Vagina (tissue), 2 donors: ENCODE measurements at regions not wholly inside any gene's neighbourhood (a gene's known extent, or its start where the extent isn't known, plus 50 kb on each side); places are given as distances from the start of the nearest gene placed in this dataset.

Experiments
- DNase-seq, 2 donors: peaks; one replicate each; pipeline ENCODE4 v3.0.0-alpha.2; 2017; ENCODE audit errors: extremely low spot score in 2 of 2
- H3K27ac ChIP-seq: fragments of 200-600 bp; sonication (generic); one replicate; pipeline ENCODE4 v1.5.1; 2019
- H3K27me3 ChIP-seq: fragments of 200-600 bp; sonication (generic); one replicate; pipeline ENCODE4 v1.5.1; 2019
- H3K36me3 ChIP-seq, 2 donors: fragments of 200-600 bp; sonication (generic); one replicate each; pipeline ENCODE4 v1.5.1; 2017 to 2019
- H3K4me1 ChIP-seq: fragments of 200-600 bp; sonication (generic); one replicate; pipeline ENCODE4 v1.5.1; 2019
- H3K4me3 ChIP-seq, 2 donors: fragments of 200-600 bp; sonication (generic); 1 replicate in 1 of 2; 2 replicates in 1 of 2; pipeline ENCODE4 v1.5.1; 2016 to 2019
- H3K9me3 ChIP-seq: fragments of 200-600 bp; sonication (generic); one replicate; pipeline ENCODE4 v1.5.1; 2019
- POLR2A ChIP-seq, 2 donors: fragments of 450-650 bp; IDR thresholded peaks; one replicate each; pipeline ENCODE4 v1.6.1; 2017; ENCODE audit warnings: antibody characterized with exemption in 2 of 2, mild to moderate bottlenecking in 2 of 2, moderate library complexity in 2 of 2
- POLR2AphosphoS5 ChIP-seq, 2 donors: sonication (generic); formaldehyde crosslinking; IDR thresholded peaks; one replicate each; pipeline ENCODE4 v1.9.0; 2017; ENCODE audit warnings: antibody characterized with exemption in 2 of 2, mild to moderate bottlenecking in 2 of 2, low read depth in 1 of 2; ENCODE audit not compliant: insufficient read depth in 1 of 2
- intact Hi-C: fragments of 100-400 bp; cut with DNase I; formaldehyde crosslinking; loops from one replicate; pipeline ENCODE4 v1.15.1; 2023
- TF ChIP-seq, protein P1 (sequence below), 3 experiments: fragments of 450-650 bp in 2 of 3; fragments of 200-600 bp in 1 of 3; sonication (generic) in 1 of 3; IDR thresholded peaks; one replicate each; pipeline ENCODE4 v1.5.1; 2017 to 2019; ENCODE audit warnings: antibody characterized with exemption in 3 of 3, mild to moderate bottlenecking in 2 of 3, moderate library complexity in 2 of 3

DNA sequence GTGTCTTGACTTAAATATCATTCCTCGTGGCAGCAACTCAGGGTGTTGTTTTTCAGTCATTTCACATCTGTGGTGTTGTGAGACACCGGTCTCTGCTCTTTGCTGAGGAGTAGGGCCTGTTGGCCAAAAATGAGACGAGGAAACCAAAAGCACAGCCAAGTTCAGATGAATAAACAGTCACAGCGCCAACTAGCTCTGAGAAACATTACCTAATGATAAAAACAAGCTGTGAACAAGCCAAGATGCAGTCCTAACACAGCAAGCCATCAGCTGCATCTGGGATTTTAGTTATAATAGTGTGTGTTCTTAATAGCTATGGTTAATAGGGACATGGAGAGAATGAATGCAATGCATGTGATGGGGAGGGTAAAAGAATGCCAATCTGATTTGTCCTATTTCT, 843.4 kb upstream of the DPPA4 start:
- Histone ChIP-seq H3K4me1 (no peaks in the 10 kb centered on the region), H3K4me3 (no peak overlapping the region), H3K27me3 (no peaks in the 10 kb centered on the region), H3K36me3 (no peaks in the 10 kb centered on the region), H3K9me3 (no peaks in the 10 kb centered on the region), H3K27ac (no peak overlapping the region)
- DNase-seq: no peak
- intact Hi-C loops: no loop called here
- TF ChIP-seq, protein P1, sequence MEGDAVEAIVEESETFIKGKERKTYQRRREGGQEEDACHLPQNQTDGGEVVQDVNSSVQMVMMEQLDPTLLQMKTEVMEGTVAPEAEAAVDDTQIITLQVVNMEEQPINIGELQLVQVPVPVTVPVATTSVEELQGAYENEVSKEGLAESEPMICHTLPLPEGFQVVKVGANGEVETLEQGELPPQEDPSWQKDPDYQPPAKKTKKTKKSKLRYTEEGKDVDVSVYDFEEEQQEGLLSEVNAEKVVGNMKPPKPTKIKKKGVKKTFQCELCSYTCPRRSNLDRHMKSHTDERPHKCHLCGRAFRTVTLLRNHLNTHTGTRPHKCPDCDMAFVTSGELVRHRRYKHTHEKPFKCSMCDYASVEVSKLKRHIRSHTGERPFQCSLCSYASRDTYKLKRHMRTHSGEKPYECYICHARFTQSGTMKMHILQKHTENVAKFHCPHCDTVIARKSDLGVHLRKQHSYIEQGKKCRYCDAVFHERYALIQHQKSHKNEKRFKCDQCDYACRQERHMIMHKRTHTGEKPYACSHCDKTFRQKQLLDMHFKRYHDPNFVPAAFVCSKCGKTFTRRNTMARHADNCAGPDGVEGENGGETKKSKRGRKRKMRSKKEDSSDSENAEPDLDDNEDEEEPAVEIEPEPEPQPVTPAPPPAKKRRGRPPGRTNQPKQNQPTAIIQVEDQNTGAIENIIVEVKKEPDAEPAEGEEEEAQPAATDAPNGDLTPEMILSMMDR (IDR thresholded peaks at IDR 0.05): no peak
- TF ChIP-seq POLR2A (IDR thresholded peaks at IDR 0.05): no peak
- TF ChIP-seq POLR2AphosphoS5 (IDR thresholded peaks at IDR 0.05; ENCODE audit: insufficient read depth in 1 of 2, low read depth in 1 of 2): no peak

DNA sequence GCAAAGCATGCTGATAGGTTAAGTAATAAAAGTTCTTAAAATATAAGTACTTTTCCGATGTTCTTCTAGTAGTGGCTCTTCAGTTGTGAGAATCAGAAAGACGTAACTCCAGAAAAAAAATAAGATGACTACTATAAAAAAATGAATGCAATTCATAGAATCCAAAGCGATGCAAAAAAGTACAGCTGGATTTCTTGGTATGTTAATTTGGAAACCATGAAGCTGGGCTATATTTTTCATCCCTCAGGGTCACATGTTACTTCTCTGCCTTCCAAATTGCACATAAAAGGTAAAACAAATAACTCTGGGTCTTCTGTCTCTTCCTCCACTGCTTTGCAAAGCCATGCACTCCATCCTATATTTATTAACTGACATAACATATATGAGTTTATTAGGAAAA, 843.9 kb upstream of the DPPA4 start:
- H3K27ac ChIP-seq: no peak overlapping the region
- intact Hi-C loops: no loop called here
- H3K4me3 ChIP-seq: no peak overlapping the region

DNA sequence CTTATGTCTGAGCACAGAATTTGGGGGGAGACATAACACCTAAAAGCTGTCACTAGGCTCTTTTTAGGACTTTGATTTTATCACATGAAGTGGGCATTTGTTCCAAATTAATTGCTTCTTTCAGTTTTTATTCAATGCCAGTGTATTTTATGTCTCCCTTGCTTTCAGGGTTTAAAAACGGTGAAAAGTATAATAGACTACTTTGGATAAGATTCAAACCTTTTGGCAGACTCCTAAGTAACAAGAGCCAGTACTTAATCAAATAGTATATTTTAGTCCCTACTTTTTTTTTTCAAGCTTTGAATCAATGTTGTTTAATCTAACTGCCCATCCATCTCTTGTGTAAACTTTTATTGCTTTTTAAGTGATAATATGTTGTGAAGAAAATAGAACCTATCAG, 847.2 kb upstream of the DPPA4 start:
- intact Hi-C loops: no loop called here
- no peak overlapping the region for H3K27ac ChIP-seq

More for the DNA sequence above, 843.9 kb upstream of the DPPA4 start:
- no peaks in the 10 kb centered on the region for H3K4me1 ChIP-seq
- H3K9me3 ChIP-seq: no peaks in the 10 kb centered on the region
- H3K27me3 ChIP-seq: no peaks in the 10 kb centered on the region
- no peaks in the 10 kb centered on the region for H3K36me3 ChIP-seq
- TF ChIP-seq POLR2A (IDR thresholded peaks at IDR 0.05) (no peak), POLR2AphosphoS5 (IDR thresholded peaks at IDR 0.05; ENCODE audit: insufficient read depth in 1 of 2, low read depth in 1 of 2) (no peak)
- TF ChIP-seq, protein P1 (IDR thresholded peaks at IDR 0.05): no peak
- DNase-seq: no peak

DNA sequence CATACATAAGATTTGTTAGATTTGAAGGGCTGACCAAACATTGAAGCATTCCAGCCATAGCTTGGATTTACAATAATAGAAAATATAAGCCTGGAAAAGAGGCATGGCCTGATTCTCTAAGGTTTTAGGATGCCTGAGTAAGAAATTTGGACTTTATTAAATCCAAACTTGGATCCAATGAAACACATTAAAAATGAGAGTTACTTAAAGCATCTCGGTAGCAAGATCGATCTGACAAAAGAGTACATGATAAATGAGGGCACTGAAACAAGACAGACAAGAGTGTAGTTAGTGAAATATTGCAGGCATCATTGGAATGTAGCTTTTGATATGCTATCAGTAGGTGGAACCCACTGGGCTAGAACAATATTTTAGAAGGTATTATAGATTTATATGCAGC, 855.7 kb upstream of the DPPA4 start:
- H3K4me3 ChIP-seq: no peak overlapping the region
- TF ChIP-seq, protein P1 (IDR thresholded peaks at IDR 0.05): no peak
- TF ChIP-seq POLR2AphosphoS5 (IDR thresholded peaks at IDR 0.05; ENCODE audit: insufficient read depth in 1 of 2, low read depth in 1 of 2) (no peak), POLR2A (IDR thresholded peaks at IDR 0.05) (no peak)
- H3K4me1 ChIP-seq: no peaks in the 10 kb centered on the region
- H3K9me3 ChIP-seq: no peaks in the 10 kb centered on the region
- H3K36me3 ChIP-seq: no peaks in the 10 kb centered on the region
- no peak for DNase-seq
- no peaks in the 10 kb centered on the region for H3K27me3 ChIP-seq
- H3K27ac ChIP-seq: no peak overlapping the region
- intact Hi-C loops: no loop called here

More for the DNA sequence above, 847.2 kb upstream of the DPPA4 start:
- DNase-seq: no peak
- Histone ChIP-seq H3K4me3 (no peak overlapping the region), H3K27me3 (no peaks in the 10 kb centered on the region), H3K36me3 (no peaks in the 10 kb centered on the region), H3K4me1 (no peaks in the 10 kb centered on the region), H3K9me3 (no peaks in the 10 kb centered on the region)
- TF ChIP-seq POLR2AphosphoS5 (IDR thresholded peaks at IDR 0.05; ENCODE audit: insufficient read depth in 1 of 2, low read depth in 1 of 2) (no peak), POLR2A (IDR thresholded peaks at IDR 0.05) (no peak)
- TF ChIP-seq, protein P1 (IDR thresholded peaks at IDR 0.05): no peak

DNA sequence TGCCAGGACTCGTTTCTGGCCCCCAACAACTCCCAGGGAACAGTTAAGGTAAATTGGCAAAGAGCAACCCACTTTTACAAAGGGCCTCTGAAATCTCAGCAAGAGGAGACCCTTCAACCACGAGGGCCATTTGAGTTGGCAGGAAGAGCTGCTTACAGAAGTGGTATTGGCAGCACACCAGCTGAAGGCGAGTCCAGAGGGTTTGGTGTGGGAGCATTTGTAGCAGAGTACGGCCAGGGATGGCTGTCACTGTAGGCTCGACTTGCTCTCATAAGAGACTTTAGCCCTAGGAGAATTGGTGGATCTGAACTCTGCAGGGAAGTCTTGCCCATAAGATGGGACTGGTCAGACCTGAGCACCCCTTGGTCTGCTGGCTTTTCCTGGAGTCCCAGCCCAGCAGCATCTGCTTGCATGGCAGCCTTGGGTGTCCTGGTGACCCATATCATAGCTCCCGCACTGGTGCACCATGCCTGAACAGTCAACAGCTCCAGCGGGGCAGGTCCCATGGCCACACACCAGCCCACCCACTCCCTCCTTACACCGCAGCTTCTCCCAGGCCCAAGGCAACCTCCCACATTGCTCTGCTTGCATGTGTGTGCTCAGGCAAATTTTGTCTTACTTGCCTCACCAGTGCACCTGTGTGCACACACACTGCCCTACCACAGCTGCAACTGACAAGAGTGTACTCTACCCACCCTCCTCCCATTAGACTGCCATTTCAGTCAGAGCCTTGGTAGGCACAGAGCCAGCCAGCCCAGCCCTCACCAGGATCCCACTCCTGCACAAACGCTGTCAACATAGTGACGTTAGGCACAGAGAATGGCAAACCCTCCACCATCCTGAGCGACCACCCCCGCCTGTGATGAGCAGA, 861.6 kb upstream of the DPPA4 start:
- Histone ChIP-seq H3K4me1 (no peaks in the 10 kb centered on the region), H3K27ac (no peak overlapping the region), H3K36me3 (no peaks in the 10 kb centered on the region), H3K9me3 (no peaks in the 10 kb centered on the region), H3K4me3 (no peak overlapping the region), H3K27me3 (no peaks in the 10 kb centered on the region)
- intact Hi-C loops: no loop called here
- no peak for TF ChIP-seq POLR2A (IDR thresholded peaks at IDR 0.05)
- TF ChIP-seq POLR2AphosphoS5 (IDR thresholded peaks at IDR 0.05; ENCODE audit: insufficient read depth in 1 of 2, low read depth in 1 of 2): no peak
- TF ChIP-seq, protein P1 (IDR thresholded peaks at IDR 0.05): no peak
- DNase-seq: no peak
